CD14-positive monocyte (primary cell): ENCODE measurements at regions not wholly inside any gene's neighbourhood (a gene's known extent, or its start where the extent isn't known, plus 50 kb on each side); places are given as distances from the start of the nearest gene placed in this dataset.

ENCODE experiments used
- DNase-seq, 3 donors: peaks; one replicate each; pipeline ENCODE4 v3.0.0-alpha.2; 2011 to 2022
- H2AFZ ChIP-seq: 2 replicates; pipeline ENCODE4 v1.6.0; 2012; ENCODE audit warnings: mild to moderate bottlenecking, low read depth, low read length, inconsistent platforms; ENCODE audit not compliant: insufficient read depth, poor library complexity, severe bottlenecking
- H3K27ac ChIP-seq, 2 donors: 1 replicate in 1 of 2; 2 replicates in 1 of 2; pipeline ENCODE4 v1.5.1; 2012 to 2013; ENCODE audit warnings: low read length in 2 of 2, control low read depth in 1 of 2, inconsistent platforms in 1 of 2, low read depth in 1 of 2, mild to moderate bottlenecking in 1 of 2
- H3K27me3 ChIP-seq, 2 donors: one replicate each; pipeline versions ENCODE4 v1.6.0 to v1.6.1; 2011 to 2013; ENCODE audit warnings: low read length in 2 of 2; ENCODE audit not compliant: control insufficient read depth in 2 of 2, insufficient read depth in 2 of 2
- H3K36me3 ChIP-seq, 2 donors: replicated peaks in 1 of 2; 1 replicate in 1 of 2; 2 replicates in 1 of 2; pipeline versions ENCODE4 v1.5.1 to v1.6.1; 2012 to 2013; ENCODE audit warnings: low read length in 2 of 2, control low read depth in 1 of 2, inconsistent platforms in 1 of 2, mild to moderate bottlenecking in 1 of 2; ENCODE audit not compliant: insufficient read depth in 2 of 2, control insufficient read depth in 1 of 2
- H3K4me1 ChIP-seq, 2 donors: 1 replicate in 1 of 2; 2 replicates in 1 of 2; pipeline versions ENCODE4 v1.5.1 to v1.6.1; 2012 to 2013; ENCODE audit warnings: low read length in 2 of 2, control low read depth in 1 of 2, inconsistent platforms in 1 of 2, mild to moderate bottlenecking in 1 of 2, moderate library complexity in 1 of 2; ENCODE audit not compliant: insufficient read depth in 2 of 2, control insufficient read depth in 1 of 2
- H3K4me2 ChIP-seq: replicated peaks from 2 replicates; pipeline ENCODE3; 2012; ENCODE audit warnings: low read length, moderate library complexity, mild to moderate bottlenecking; ENCODE audit not compliant: poor library complexity, severe bottlenecking; ENCODE audit errors: extremely low read depth
- H3K4me3 ChIP-seq, 3 experiments: fragments of 200-600 bp in 1 of 3; sonication (generic) in 1 of 3; replicated peaks in 1 of 3; 1 replicate in 2 of 3; 2 replicates in 1 of 3; pipeline ENCODE4 v1.5.1; 2011 to 2013; ENCODE audit warnings: low read length in 3 of 3, mild to moderate bottlenecking in 3 of 3, control low read depth in 2 of 3, low read depth in 2 of 3, inconsistent platforms in 1 of 3, moderate library complexity in 1 of 3
- H3K79me2 ChIP-seq: 2 replicates; pipeline ENCODE4 v1.6.0; 2012; ENCODE audit warnings: mild to moderate bottlenecking, control low read depth, inconsistent platforms, low read length, moderate library complexity; ENCODE audit not compliant: insufficient read depth
- H3K9ac ChIP-seq: 2 replicates; pipeline ENCODE4 v1.6.0; 2017; ENCODE audit warnings: low read length, mild to moderate bottlenecking; ENCODE audit not compliant: insufficient read depth, poor library complexity, severe bottlenecking
- H3K9me3 ChIP-seq, 2 donors: replicated peaks in 1 of 2; 1 replicate in 1 of 2; 2 replicates in 1 of 2; pipeline versions ENCODE4 v1.5.1 to v1.6.1; 2012 to 2013; ENCODE audit warnings: low read length in 2 of 2, control low read depth in 1 of 2; ENCODE audit not compliant: control insufficient read depth in 1 of 2, insufficient read depth in 1 of 2
- H4K20me1 ChIP-seq: 2 replicates; pipeline ENCODE4 v1.6.0; 2012; ENCODE audit warnings: mild to moderate bottlenecking, low read length, control low read depth, moderate library complexity; ENCODE audit not compliant: insufficient read depth
- H3K27ac Mint-ChIP-seq, 7 donors: one replicate each; pipeline ENCODE4 v1.8.0; 2020; ENCODE audit warnings: mild to moderate bottlenecking in 7 of 7, mixed read lengths in 7 of 7, moderate library complexity in 6 of 7, inconsistent platforms in 2 of 7
- H3K27me3 Mint-ChIP-seq, 3 donors: one replicate each; pipeline ENCODE4 v1.8.0; 2021 to 2022; ENCODE audit warnings: low read depth in 3 of 3, mild to moderate bottlenecking in 3 of 3, mixed read lengths in 3 of 3, moderate library complexity in 3 of 3, inconsistent platforms in 1 of 3
- H3K36me3 Mint-ChIP-seq, 2 donors: one replicate each; pipeline ENCODE4 v1.8.0; 2020; ENCODE audit warnings: mixed read lengths in 2 of 2, inconsistent platforms in 1 of 2, mild to moderate bottlenecking in 1 of 2
- H3K4me1 Mint-ChIP-seq: one replicate; pipeline ENCODE4 v1.8.0; 2020; ENCODE audit warnings: mild to moderate bottlenecking, mixed read lengths
- H3K4me3 Mint-ChIP-seq, 2 donors: one replicate each; pipeline ENCODE4 v1.8.0; 2020; ENCODE audit warnings: mild to moderate bottlenecking in 2 of 2, mixed read lengths in 2 of 2, moderate library complexity in 1 of 2
- H3K9me3 Mint-ChIP-seq, 7 donors: one replicate each; pipeline ENCODE4 v1.8.0; 2020 to 2022; ENCODE audit warnings: mixed read lengths in 7 of 7, mild to moderate bottlenecking in 6 of 7, moderate library complexity in 6 of 7, inconsistent platforms in 2 of 7
- WGBS: methylation state at CpG from one replicate; pipeline ENCODE4 v1.1.5; 2013; ENCODE audit warnings: missing lambda C conversion rate; ENCODE audit not compliant: insufficient coverage; 5-methylcytosine and 5-hydroxymethylcytosine counted together
- intact Hi-C, 2 donors: fragments of 100-400 bp; cut with micrococcal nuclease; formaldehyde crosslinking; loops; one replicate each; pipeline versions ENCODE4 v1.15.0 to v1.15.1; 2023
- TF ChIP-seq, protein P1 (sequence below): fragments of 200-600 bp; IDR thresholded peaks from one replicate; pipeline ENCODE4 v1.8.0; 2022; ENCODE audit warnings: antibody characterized with exemption, mild to moderate bottlenecking

DNA sequence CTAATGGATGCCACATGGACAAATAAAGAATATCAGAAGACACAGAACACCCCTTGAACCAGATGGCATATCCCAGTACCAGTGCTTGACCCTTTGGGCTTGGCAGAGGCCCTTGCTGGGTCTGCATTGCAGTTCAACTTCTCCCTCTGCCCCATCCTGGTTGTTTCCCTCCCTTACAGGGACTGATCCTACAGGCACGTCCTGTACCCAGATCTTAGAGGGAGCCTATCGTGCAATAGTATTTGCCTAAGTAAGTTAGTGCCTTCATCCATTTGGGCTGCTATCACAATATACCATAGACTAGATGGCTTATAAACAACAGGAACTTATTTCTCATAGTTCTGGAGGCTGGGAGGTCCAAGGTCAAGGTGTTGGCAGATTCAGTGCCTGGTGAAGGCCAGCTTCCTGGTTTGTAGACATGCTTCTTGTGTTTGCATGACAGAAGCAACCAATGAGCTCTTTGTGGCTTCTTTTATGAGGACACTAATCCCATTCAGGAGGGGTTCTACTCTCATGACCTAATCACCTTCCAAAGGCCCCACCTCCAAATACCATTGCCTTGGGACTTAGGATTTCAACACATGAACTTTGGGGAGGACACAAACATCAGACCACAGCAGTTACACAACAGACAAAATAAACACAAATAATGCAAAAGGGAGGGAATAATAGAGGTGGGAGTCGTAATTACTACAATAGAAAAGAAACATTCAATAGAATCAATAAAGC lies 146.5 kb upstream of the MSX1 start:
- Histone ChIP-seq H3K36me3 (no peaks in the 10 kb centered on the region), H3K27ac (no peak overlapping the region), H4K20me1 (no peaks in the 10 kb centered on the region), H3K27me3 (no peaks in the 10 kb centered on the region), H3K4me3 (no peak overlapping the region), H3K9me3 (no peaks in the 10 kb centered on the region), H2AFZ (no peak overlapping the region), H3K4me1 (no peaks in the 10 kb centered on the region), H3K79me2 (no peaks in the 10 kb centered on the region), H3K9ac (no peak overlapping the region), H3K4me2 (no peak overlapping the region)
- Mint-ChIP-seq H3K4me1 (no peaks in the 10 kb centered on the region), H3K4me3 (no peak overlapping the region), H3K27ac (no peak overlapping the region), H3K9me3 (peaks cover 0 to 13% (median 6%) of the 10 kb centered on the region in 7 donors), H3K36me3 (no peaks in the 10 kb centered on the region), H3K27me3 (peaks cover 0 to 2% (median 1%) of the 10 kb centered on the region in 3 donors)
- DNase-seq: no peak
- WGBS: 100% methylated on average over 2 of the region's 3 CpGs
- intact Hi-C loops: no loop called here
- TF ChIP-seq, protein P1, sequence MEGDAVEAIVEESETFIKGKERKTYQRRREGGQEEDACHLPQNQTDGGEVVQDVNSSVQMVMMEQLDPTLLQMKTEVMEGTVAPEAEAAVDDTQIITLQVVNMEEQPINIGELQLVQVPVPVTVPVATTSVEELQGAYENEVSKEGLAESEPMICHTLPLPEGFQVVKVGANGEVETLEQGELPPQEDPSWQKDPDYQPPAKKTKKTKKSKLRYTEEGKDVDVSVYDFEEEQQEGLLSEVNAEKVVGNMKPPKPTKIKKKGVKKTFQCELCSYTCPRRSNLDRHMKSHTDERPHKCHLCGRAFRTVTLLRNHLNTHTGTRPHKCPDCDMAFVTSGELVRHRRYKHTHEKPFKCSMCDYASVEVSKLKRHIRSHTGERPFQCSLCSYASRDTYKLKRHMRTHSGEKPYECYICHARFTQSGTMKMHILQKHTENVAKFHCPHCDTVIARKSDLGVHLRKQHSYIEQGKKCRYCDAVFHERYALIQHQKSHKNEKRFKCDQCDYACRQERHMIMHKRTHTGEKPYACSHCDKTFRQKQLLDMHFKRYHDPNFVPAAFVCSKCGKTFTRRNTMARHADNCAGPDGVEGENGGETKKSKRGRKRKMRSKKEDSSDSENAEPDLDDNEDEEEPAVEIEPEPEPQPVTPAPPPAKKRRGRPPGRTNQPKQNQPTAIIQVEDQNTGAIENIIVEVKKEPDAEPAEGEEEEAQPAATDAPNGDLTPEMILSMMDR: no peak

DNA sequence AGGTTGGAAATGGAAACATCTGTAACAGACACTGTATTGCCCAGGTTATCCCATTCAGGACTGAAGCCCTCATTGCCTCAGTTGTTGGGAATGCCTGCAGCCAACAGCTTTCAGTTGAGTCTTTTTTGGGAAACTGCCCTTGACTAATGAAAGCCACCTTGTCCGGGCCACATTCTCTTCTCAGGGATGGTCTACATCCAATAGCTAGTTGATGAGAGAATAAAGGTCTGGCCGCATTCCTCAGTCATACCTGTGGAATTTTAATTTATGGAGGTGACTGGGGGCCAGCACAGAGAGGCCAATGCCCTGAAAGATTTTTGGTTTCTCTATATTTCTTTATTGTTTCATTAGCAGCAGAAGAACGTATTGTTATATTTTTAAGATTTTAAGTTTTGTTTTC lies 147.6 kb upstream of the MSX1 start:
- no peak overlapping the region for H3K4me2 ChIP-seq
- Mint-ChIP-seq H3K4me3 (no peak overlapping the region), H3K9me3 (peaks cover 0 to 10% (median 6%) of the 10 kb centered on the region in 7 donors), H3K27me3 (peaks cover 0 to 2% (median 0%) of the 10 kb centered on the region in 3 donors), H3K27ac (no peak overlapping the region), H3K4me1 (no peaks in the 10 kb centered on the region), H3K36me3 (no peaks in the 10 kb centered on the region)
- no peaks in the 10 kb centered on the region for H3K4me1 ChIP-seq
- no peak overlapping the region for H2AFZ ChIP-seq
- no peaks in the 10 kb centered on the region for H3K36me3 ChIP-seq
- H3K9ac ChIP-seq: no peak overlapping the region
- intact Hi-C loops: no loop called here
- H3K27me3 ChIP-seq: no peaks in the 10 kb centered on the region
- H4K20me1 ChIP-seq: no peaks in the 10 kb centered on the region
- 100% methylated on average over 2 of the region's 3 CpGs for WGBS
- TF ChIP-seq, protein P1: no peak
- H3K79me2 ChIP-seq: no peaks in the 10 kb centered on the region
- no peak overlapping the region for H3K4me3 ChIP-seq
- no peak overlapping the region for H3K27ac ChIP-seq
- no peak for DNase-seq
- H3K9me3 ChIP-seq: no peaks in the 10 kb centered on the region
